Epidermal melanocyte (primary cell): ENCODE measurements at regions not wholly inside any gene's neighbourhood (a gene's known extent, or its start where the extent isn't known, plus 50 kb on each side); places are given as distances from the start of the nearest gene placed in this dataset.

Experiments
- DNase-seq: peaks from one replicate; pipeline ENCODE4 v3.0.0; 2011; ENCODE audit warnings: low spot score; ENCODE audit not compliant: insufficient read length

GRCh38 chr10:29760138-29760900, 125.5 kb upstream of the SVIL start:
- DNase-seq, result no peak

- DNase-seq, result no peak
Observed at GRCh38 chr10:29757551-29758297, 123.0 kb upstream of the SVIL start.

GRCh38 chr10:29756451-29756850, 121.7 kb upstream of the SVIL start:
- DNase-seq, result no peak

- DNase-seq, result no peak
Observed at GRCh38 chr10:29753283-29753682, 118.5 kb upstream of the SVIL start.

- no peak for DNase-seq
Observed at GRCh38 chr10:29751684-29752083, 116.9 kb upstream of the SVIL start.

- no peak for DNase-seq
Observed at GRCh38 chr10:29751240-29751639, 116.5 kb upstream of the SVIL start.

GRCh38 chr10:29749150-29749549, 114.4 kb upstream of the SVIL start:
- DNase-seq, result no peak

- DNase-seq, result no peak
Observed at GRCh38 chr10:29748109-29748650, 113.4 kb upstream of the SVIL start.

- DNase-seq, result no peak
Observed at GRCh38 chr10:29746080-29746797, 111.5 kb upstream of the SVIL start.

GRCh38 chr10:29740981-29741545, 106.3 kb upstream of the SVIL start:
- DNase-seq, result no peak

GRCh38 chr10:29738341-29738740, 103.6 kb upstream of the SVIL start:
- no peak for DNase-seq

GRCh38 chr10:29737074-29737593, 102.4 kb upstream of the SVIL start:
- DNase-seq, result no peak

GRCh38 chr10:29736366-29737073, 101.7 kb upstream of the SVIL start:
- DNase-seq, result peak; percentile 68

- peak; percentile 86 for DNase-seq
Observed at GRCh38 chr10:29735628-29736365, 101.0 kb upstream of the SVIL start.

- no peak for DNase-seq
Observed at GRCh38 chr10:29734962-29735627, 100.3 kb upstream of the SVIL start.

- DNase-seq, result no peak
Observed at GRCh38 chr10:29734640-29734961, 99.8 kb upstream of the SVIL start.

GRCh38 chr10:29733323-29733722, 98.6 kb upstream of the SVIL start:
- no peak for DNase-seq

GRCh38 chr10:29732918-29733317, 98.1 kb upstream of the SVIL start:
- DNase-seq, result no peak

GRCh38 chr10:29731760-29732159, 97.0 kb upstream of the SVIL start:
- no peak for DNase-seq

GRCh38 chr10:29730969-29731368, 96.2 kb upstream of the SVIL start:
- DNase-seq, result no peak
